C4-2B (cell line): ENCODE measurements at regions not wholly inside any gene's neighbourhood (a gene's known extent, or its start where the extent isn't known, plus 50 kb on each side); places are given as distances from the start of the nearest gene placed in this dataset.

Source experiments
- H3K27ac ChIP-seq: fragments of 450-650 bp; 2 replicates; pipeline ENCODE4 v1.5.1; 2017
- CTCF ChIP-seq: fragments of 450-650 bp; conservative IDR thresholded peaks from 2 replicates; pipeline ENCODE4 v1.5.1; 2017; ENCODE audit warnings: mild to moderate bottlenecking
- ZFX ChIP-seq: fragments of 450-650 bp; IDR thresholded peaks from 2 replicates; pipeline ENCODE4 v1.6.1; 2017

DNA sequence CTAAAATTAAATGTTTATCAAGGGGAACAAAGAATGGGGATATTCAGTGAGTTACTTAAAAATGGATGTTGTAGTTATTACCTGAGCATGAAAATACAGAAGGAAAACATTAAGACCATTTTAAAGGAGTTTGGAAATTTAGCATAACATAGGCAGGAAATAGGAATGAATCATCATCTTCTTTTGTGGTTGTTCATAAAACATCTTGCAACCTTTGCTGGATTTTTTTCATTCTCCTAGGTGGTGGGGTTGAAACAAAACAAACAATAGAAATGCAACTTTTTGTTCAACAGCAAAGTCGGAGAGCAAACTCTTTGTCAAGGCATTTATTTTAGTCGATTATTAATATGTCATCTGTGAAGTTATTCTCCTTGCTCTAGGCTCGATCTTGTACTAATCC is 275.1 kb downstream of the IPO8 start:
- TF ChIP-seq CTCF, result no peak
- TF ChIP-seq ZFX, result no peak
- no peak overlapping the region for H3K27ac ChIP-seq

DNA sequence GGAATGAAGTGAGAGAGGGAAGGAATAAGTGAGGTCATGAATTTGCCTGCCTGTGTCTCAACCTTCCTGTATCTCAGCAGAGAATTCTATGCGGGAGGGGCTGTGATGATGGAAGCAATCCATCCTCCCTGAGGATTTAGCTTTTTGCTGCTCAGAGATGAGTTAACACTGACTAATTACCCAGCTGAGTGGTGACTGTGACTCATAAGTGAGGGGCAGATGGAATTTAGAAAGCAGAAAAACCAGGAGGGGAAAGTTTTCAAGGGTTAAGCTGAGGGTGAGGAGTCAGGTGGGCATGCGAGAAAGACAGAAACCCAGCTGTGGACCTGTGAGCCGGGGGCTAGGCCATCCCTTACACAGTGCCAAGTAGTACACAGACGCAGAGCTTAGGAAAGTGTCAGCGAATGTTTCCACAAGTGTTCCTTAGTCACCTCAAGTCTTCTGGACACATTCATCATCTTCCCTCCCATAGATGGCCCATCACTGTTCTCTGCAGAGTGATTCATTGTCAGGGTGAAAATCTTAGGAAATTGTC is 277.9 kb downstream of the IPO8 start:
- H3K27ac ChIP-seq, result no peak overlapping the region
- TF ChIP-seq CTCF, result no peak
- no peak for TF ChIP-seq ZFX

GRCh38 chr12:30416631-30417030 is 279.0 kb downstream of the IPO8 start:
- TF ChIP-seq ZFX (no peak), CTCF (no peak)
- no peak overlapping the region for H3K27ac ChIP-seq

- H3K27ac ChIP-seq, result no peak overlapping the region
- TF ChIP-seq ZFX, result no peak
- TF ChIP-seq CTCF, result no peak
These were observed 279.9 kb downstream of the IPO8 start for GRCh38 chr12:30415777-30416176.

GRCh38 chr12:30414507-30414906 is 281.2 kb downstream of the IPO8 start:
- TF ChIP-seq ZFX (no peak), CTCF (no peak)
- H3K27ac ChIP-seq, result no peak overlapping the region

- no peak for TF ChIP-seq ZFX
- H3K27ac ChIP-seq, result no peak overlapping the region
These were observed 295.3 kb downstream of the IPO8 start for GRCh38 chr12:30400349-30400748.

DNA sequence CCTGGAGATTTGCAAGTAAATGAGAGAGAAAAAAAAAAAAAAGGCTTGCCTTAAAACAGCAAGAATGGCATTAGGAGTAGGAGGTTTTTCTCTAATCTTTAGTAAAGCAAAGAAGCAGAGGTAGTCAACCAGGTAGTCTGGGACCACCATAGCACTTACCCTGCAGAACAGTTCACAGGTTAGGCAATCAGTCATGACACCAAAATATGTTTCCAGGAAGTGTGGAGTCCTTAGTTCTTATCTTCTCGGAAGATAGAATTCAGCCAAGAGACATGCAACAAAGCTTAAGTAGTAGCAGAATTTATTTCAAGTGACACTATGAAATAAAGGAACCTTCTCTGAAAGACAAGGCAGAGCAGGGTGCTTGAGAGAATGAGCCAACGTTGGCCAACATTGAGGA is 295.8 kb downstream of the IPO8 start:
- TF ChIP-seq ZFX (no peak), CTCF (no peak)
- no peak overlapping the region for H3K27ac ChIP-seq

DNA sequence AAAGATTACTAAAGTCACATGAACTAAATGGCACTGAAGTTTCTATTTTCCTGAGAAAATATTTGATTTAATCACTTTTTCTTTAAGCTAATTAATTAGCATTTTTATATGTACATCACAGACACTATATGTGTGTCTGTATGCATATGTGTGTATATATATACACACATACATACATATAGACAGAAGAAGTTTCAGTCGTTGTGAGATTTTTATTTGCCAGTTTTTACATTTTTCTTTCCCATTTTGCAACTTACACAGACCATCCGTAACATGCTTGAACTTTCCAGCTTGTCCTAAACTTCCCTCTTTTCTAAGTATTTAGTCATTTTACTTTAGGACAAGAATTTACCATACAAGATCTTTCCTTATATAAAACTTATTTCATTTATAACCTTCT is 299.1 kb downstream of the IPO8 start:
- H3K27ac ChIP-seq, result no peak overlapping the region
- no peak for TF ChIP-seq ZFX
- no peak for TF ChIP-seq CTCF
